Fibroblast of the conjunctiva (primary cell): ENCODE measurements at regions not wholly inside any gene's neighbourhood (a gene's known extent, or its start where the extent isn't known, plus 50 kb on each side); places are given as distances from the start of the nearest gene placed in this dataset.

ENCODE experiments used
- DNase-seq: peaks from one replicate; pipeline ENCODE4 v3.0.0-alpha.2; 2010; ENCODE audit warnings: low read depth

DNA sequence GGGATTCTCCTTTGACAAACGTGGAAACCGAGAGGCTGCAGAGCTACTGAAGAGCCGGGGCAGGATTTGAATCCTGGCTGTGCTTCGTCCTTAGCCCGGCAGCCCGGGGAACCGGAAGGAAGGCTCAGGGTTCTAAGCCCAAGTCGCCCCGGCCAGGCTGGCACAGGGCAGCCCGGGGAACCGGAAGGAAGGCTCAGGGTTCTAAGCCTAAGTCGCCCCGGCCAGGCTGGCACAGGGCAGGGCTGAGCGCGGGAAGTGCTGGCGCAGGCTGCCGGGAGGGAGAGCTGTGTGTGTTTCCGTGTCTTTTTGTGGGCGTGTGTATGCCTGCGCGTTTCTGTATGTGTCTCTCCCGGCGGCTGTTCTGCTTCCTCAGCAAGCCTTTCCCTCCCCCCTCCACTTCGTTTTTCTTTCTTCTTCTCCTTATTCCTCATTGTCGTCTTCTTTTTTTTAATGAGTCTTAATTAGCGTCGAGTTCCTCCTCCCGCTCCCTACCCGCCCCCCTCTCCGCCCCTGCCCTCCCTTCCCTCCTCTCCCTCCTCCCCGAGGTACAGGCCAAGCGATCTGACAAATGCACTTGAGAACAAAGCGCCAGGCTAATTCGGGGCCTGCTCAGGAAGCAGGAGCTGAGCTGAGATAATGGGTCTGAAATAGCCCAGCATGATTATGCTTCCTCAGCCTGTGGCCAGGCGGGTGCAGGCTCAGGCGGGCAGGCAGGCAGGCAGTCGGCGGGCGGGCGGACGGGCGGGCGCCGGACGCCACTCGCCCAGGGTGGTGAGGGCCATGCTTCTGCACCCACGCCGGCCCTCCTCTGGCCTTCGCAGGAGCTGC, 65.9 kb downstream of the EFNB1 start:
- DNase-seq: no peak

GRCh38 chrX:68894142-68894512, 65.3 kb downstream of the EFNB1 start:
- no peak for DNase-seq

DNA sequence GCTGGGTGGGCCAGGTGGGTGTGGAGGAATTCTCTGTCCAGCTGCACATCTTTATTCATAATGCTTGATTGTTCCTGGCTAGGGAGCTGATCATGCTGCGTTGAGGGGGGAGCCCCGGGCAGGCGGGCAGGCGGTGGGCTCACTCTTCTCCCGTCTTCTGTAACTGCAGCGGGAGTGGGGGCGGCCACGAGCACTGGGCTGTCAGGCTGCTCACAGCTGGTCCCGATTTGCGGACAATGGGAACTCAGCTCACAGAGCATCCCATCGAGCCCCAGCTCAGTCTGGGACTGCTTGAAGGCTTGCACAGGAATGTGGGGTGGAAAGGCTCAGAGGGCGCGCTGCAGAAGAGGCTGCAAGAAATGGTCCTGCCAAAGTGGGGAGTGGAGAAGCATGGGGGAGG, 63.8 kb downstream of the EFNB1 start:
- DNase-seq: no peak

- no peak for DNase-seq
Measured at GRCh38 chrX:68892134-68892533, 63.3 kb downstream of the EFNB1 start.
